Right lobe of liver (tissue), 4 donors: ENCODE measurements at regions not wholly inside any gene's neighbourhood (a gene's known extent, or its start where the extent isn't known, plus 50 kb on each side); places are given as distances from the start of the nearest gene placed in this dataset.

Source experiments
- CTCF ChIP-seq, 4 donors: fragments of 200-600 bp in 3 of 4; fragments of 450-650 bp in 1 of 4; IDR thresholded peaks; one replicate each; pipeline versions ENCODE4 v1.5.1 to v1.8.0; 2016 to 2022; ENCODE audit warnings: antibody characterized with exemption in 4 of 4, mild to moderate bottlenecking in 2 of 4
- POLR2A ChIP-seq: fragments of 450-650 bp; IDR thresholded peaks from one replicate; pipeline ENCODE4 v1.6.1; 2017; ENCODE audit warnings: antibody characterized with exemption, mild to moderate bottlenecking
- donor health status: DM: no; HTN: no; CAD: no.
- donor health status: DM: no; HTN: no; CAD: no.
- donor health status: DM: no; HTN: yes; CAD: no.

DNA sequence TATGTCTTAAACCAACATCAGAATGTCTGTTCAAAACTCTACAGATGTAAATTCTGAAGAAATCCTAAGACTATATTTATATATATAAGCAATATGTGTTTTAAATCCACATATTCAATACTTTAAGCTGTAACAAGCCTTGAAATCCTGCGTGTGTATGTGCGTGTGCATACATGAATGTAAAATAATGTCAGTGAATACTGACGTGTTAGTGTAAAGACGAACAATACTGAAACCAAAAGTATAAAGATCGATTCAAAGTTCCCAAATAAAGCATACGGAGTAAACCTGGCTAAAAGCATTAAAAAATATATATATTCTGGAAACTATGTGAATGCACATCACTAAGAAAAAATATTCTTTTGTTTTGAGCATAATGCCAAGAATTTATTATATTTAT, 668.6 kb upstream of the NCAM2 start:
- TF ChIP-seq CTCF (IDR thresholded peaks at IDR 0.05) (no peak), POLR2A (no peak)
